OCI-LY7 (cell line): ENCODE measurements at regions not wholly inside any gene's neighbourhood (a gene's known extent, or its start where the extent isn't known, plus 50 kb on each side); places are given as distances from the start of the nearest gene placed in this dataset.

Experiments used
- BruUV-seq: library from RNA; stranded (reverse); fragments of 400-500 nt; replicated peaks from 2 replicates; lab custom pipeline; 2021; lab: Mats Ljungman, UMichigan
- CTCF ChIA-PET: fragments of 300-600 bp; sonication (Branson Sonifier 250); formaldehyde crosslinking; loops from one replicate; lab custom pipeline; 2022; ENCODE audit warnings: antibody characterized with exemption; ENCODE audit not compliant: unreplicated experiment; lab: Charles Lee
- POLR2A ChIA-PET: fragments of 300-600 bp; sonication (Branson Sonifier 250); formaldehyde crosslinking; loops from one replicate; lab custom pipeline; 2022; ENCODE audit warnings: antibody characterized with exemption; lab: Charles Lee
- DNase-seq: peaks from one replicate; pipeline ENCODE4 v3.0.0-alpha.2; 2015; ENCODE audit warnings: low spot score
- H2AFZ ChIP-seq: fragments of 200-600 bp; sonication (generic), shearing (Covaris generic); 2 replicates; pipeline ENCODE4 v1.6.1; 2014; ENCODE audit warnings: mild to moderate bottlenecking, antibody characterized with exemption, low read length, moderate library complexity
- H3K27ac ChIP-seq: fragments of 200-600 bp; sonication (generic); 2 replicates; pipeline ENCODE4 v1.5.1; 2014; ENCODE audit warnings: mixed run types, low read depth, mild to moderate bottlenecking, moderate library complexity, low read length, inconsistent platforms; ENCODE audit not compliant: poor library complexity, severe bottlenecking
- H3K36me3 ChIP-seq: fragments of 200-600 bp; sonication (generic); 2 replicates; pipeline ENCODE4 v1.6.1; 2014; ENCODE audit warnings: mild to moderate bottlenecking, antibody characterized with exemption, low read length, moderate library complexity, mixed read lengths; ENCODE audit not compliant: insufficient read depth
- H3K4me1 ChIP-seq: fragments of 200-600 bp; sonication (generic); 2 replicates; pipeline ENCODE4 v1.5.1; 2014; ENCODE audit warnings: mild to moderate bottlenecking, low read length; ENCODE audit not compliant: insufficient read depth, poor library complexity, severe bottlenecking
- H3K4me2 ChIP-seq: fragments of 200-600 bp; sonication (generic); 2 replicates; pipeline ENCODE4 v1.6.1; 2014; ENCODE audit warnings: mild to moderate bottlenecking, low read length
- H3K4me3 ChIP-seq: fragments of 200-600 bp; sonication (generic); 2 replicates; pipeline ENCODE4 v1.5.1; 2014; ENCODE audit warnings: mild to moderate bottlenecking, low read depth, low read length; ENCODE audit not compliant: poor library complexity, severe bottlenecking
- H3K79me2 ChIP-seq: fragments of 200-600 bp; sonication (generic); 2 replicates; pipeline ENCODE4 v1.6.1; 2016; ENCODE audit warnings: low read depth, mild to moderate bottlenecking, low read length, moderate library complexity, mixed read lengths; ENCODE audit not compliant: insufficient read depth
- H3K9me2 ChIP-seq: fragments of 200-600 bp; sonication (generic); 2 replicates; pipeline ENCODE4 v1.6.1; 2016; ENCODE audit warnings: mild to moderate bottlenecking, low read length, mixed read lengths; ENCODE audit not compliant: insufficient read depth
- H3K9me3 ChIP-seq: fragments of 200-600 bp; sonication (generic); 2 replicates; pipeline ENCODE4 v1.6.1; 2014; ENCODE audit warnings: mild to moderate bottlenecking, mixed run types, low read length, mixed read lengths
- H4K20me1 ChIP-seq: fragments of 200-600 bp; sonication (generic); 2 replicates; pipeline ENCODE4 v1.6.1; 2014; ENCODE audit warnings: mild to moderate bottlenecking, antibody characterized with exemption, low read length, moderate library complexity, mixed read lengths; ENCODE audit not compliant: insufficient read depth
- EZH2phosphoT487 ChIP-seq: fragments of 200-600 bp; sonication (generic); IDR thresholded peaks from 2 replicates; pipeline ENCODE4 v1.6.1; 2018; ENCODE audit warnings: low read depth, borderline replicate concordance, mild to moderate bottlenecking, mixed run types, antibody characterized with exemption, low read length, moderate library complexity, mixed read lengths
- intact Hi-C: fragments of 100-400 bp; cut with micrococcal nuclease; formaldehyde crosslinking; loops from one replicate; pipeline ENCODE4 v1.10.0; 2022; ENCODE audit not compliant: unreplicated experiment
- TF ChIP-seq, protein P1 (sequence below): fragments of 200-600 bp; sonication (generic); conservative IDR thresholded peaks from 2 replicates; pipeline ENCODE4 v1.5.1; 2014; ENCODE audit warnings: mild to moderate bottlenecking, antibody characterized with exemption, low read length, moderate library complexity, mixed read lengths

DNA sequence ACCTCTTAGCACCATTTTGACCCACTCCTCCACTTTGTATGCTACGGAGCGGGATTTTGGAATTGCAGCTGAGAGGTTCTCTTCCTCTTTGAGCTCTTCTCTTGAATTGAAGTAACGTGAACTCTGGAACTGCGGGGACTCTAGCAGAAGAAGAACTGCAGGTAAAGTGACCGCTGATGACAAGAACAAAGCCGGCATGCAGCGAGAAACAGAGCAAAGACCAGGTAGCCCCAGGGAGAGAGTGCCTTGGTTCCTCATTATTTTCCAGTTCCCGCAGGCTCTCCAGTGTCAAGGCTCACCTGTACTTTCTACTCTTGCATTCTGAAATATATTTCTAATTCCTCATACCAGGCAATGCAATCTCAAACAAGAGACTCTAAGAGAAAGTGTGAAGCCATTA lies 260.3 kb upstream of the GPC6 start:
- Histone ChIP-seq H3K9me2 (no peaks in the 10 kb centered on the region), H2AFZ (no peak overlapping the region), H3K27ac (no peak overlapping the region), H3K36me3 (no peaks in the 10 kb centered on the region), H3K4me1 (no peaks in the 10 kb centered on the region), H3K4me2 (no peak overlapping the region), H3K9me3 (no peaks in the 10 kb centered on the region), H3K4me3 (no peak overlapping the region), H3K79me2 (no peaks in the 10 kb centered on the region), H4K20me1 (no peaks in the 10 kb centered on the region)
- no TSS peak for BruUV-seq
- no peak for DNase-seq
- ChIA-PET CTCF (no interaction called here), POLR2A (interaction anchor here (1.1 kb wide), 1 partner anchor 9 kb away, joined by 4 read pairs; no protein-coding TSS in a partner anchor)
- intact Hi-C loops: no loop called here
- no peak for TF ChIP-seq EZH2phosphoT487
- TF ChIP-seq, protein P1, sequence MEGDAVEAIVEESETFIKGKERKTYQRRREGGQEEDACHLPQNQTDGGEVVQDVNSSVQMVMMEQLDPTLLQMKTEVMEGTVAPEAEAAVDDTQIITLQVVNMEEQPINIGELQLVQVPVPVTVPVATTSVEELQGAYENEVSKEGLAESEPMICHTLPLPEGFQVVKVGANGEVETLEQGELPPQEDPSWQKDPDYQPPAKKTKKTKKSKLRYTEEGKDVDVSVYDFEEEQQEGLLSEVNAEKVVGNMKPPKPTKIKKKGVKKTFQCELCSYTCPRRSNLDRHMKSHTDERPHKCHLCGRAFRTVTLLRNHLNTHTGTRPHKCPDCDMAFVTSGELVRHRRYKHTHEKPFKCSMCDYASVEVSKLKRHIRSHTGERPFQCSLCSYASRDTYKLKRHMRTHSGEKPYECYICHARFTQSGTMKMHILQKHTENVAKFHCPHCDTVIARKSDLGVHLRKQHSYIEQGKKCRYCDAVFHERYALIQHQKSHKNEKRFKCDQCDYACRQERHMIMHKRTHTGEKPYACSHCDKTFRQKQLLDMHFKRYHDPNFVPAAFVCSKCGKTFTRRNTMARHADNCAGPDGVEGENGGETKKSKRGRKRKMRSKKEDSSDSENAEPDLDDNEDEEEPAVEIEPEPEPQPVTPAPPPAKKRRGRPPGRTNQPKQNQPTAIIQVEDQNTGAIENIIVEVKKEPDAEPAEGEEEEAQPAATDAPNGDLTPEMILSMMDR: no peak

DNA sequence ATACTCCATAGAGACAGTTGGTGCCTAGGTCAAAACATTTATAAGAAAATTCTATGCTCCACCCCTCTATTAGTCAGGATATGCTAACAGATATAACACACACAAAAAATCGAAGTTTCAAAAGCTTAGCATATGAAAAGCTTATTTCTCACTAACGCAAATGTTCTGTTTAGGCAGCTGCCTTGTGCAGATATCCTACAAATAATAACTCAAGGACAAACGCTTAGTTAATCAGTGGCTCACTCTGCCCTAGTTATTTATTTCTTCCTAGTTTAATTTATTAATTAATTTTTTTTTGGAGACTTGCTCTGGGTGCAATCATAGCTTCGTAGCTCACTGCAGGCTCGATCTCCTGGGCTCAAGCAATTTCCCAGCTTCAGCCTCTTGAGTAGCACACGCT lies 259.7 kb upstream of the GPC6 start:
- intact Hi-C loops: no loop called here
- ChIA-PET CTCF (no interaction called here), POLR2A (interaction anchor here (0.6 to 1.1 kb wide), 2 partner anchors 9 to 513 kb away, joined by 3 to 4 read pairs; no protein-coding TSS in a partner anchor)
- TF ChIP-seq EZH2phosphoT487: no peak
- TF ChIP-seq, protein P1: no peak
- BruUV-seq: no TSS peak
- H3K36me3 ChIP-seq: no peaks in the 10 kb centered on the region
- H3K27ac ChIP-seq: no peak overlapping the region
- no peaks in the 10 kb centered on the region for H4K20me1 ChIP-seq
- H3K79me2 ChIP-seq: no peaks in the 10 kb centered on the region
- no peak overlapping the region for H3K4me2 ChIP-seq
- DNase-seq: no peak
- H2AFZ ChIP-seq: no peak overlapping the region
- H3K9me3 ChIP-seq: no peaks in the 10 kb centered on the region
- no peaks in the 10 kb centered on the region for H3K4me1 ChIP-seq
- H3K4me3 ChIP-seq: no peak overlapping the region
- no peaks in the 10 kb centered on the region for H3K9me2 ChIP-seq

DNA sequence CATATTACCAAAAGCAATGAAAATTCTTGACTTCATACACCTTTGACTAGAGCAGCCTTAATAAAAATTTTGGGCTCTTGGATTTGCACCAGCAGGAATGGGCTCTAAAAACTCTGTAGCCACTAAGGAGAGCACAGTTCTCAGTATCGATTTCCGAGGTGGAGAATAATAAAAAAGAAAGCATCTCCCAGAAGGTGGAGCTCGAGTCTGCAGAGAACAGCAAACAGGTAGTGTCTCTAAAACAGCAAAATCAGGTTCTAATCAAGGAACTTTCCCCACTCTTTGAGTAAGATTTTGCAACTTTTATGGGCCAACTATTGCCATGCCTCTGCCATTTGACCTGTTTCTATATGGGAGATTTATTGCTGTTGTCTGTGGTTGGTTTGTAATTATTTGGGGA lies 258.7 kb upstream of the GPC6 start:
- H2AFZ ChIP-seq: no peak overlapping the region
- no TSS peak for BruUV-seq
- intact Hi-C loops: no loop called here
- DNase-seq: no peak
- H4K20me1 ChIP-seq: no peaks in the 10 kb centered on the region
- CTCF ChIA-PET: no interaction called here
- no peaks in the 10 kb centered on the region for H3K36me3 ChIP-seq
- H3K27ac ChIP-seq: no peak overlapping the region
- H3K4me1 ChIP-seq: no peaks in the 10 kb centered on the region
- TF ChIP-seq, protein P1: no peak
- TF ChIP-seq EZH2phosphoT487: no peak
- H3K9me2 ChIP-seq: no peaks in the 10 kb centered on the region
- no peak overlapping the region for H3K4me3 ChIP-seq
- H3K4me2 ChIP-seq: no peak overlapping the region
- POLR2A ChIA-PET: no interaction called here
- H3K79me2 ChIP-seq: no peaks in the 10 kb centered on the region
- H3K9me3 ChIP-seq: no peaks in the 10 kb centered on the region
